GM23248 (cell line): ENCODE measurements at regions not wholly inside any gene's neighbourhood (a gene's known extent, or its start where the extent isn't known, plus 50 kb on each side); places are given as distances from the start of the nearest gene placed in this dataset.

Source experiments
- EZH2 ChIP-seq: fragments of 200-600 bp; sonication (generic); IDR thresholded peaks from 2 replicates; pipeline ENCODE4 v1.6.1; 2018; ENCODE audit warnings: antibody characterized with exemption, mild to moderate bottlenecking; ENCODE audit not compliant: insufficient read depth, poor library complexity, severe bottlenecking
- EZH2phosphoT487 ChIP-seq: fragments of 200-600 bp; sonication (generic); IDR thresholded peaks from 2 replicates; pipeline ENCODE4 v1.6.1; 2018; ENCODE audit warnings: antibody characterized with exemption, moderate library complexity, mild to moderate bottlenecking, low read depth; ENCODE audit not compliant: insufficient read depth

- TF ChIP-seq EZH2 (no peak), EZH2phosphoT487 (no peak)
Observed at GRCh38 chr12:131347732-131348131, 363.2 kb upstream of the SFSWAP start.
